GM21526 (cell line): ENCODE measurements at regions not wholly inside any gene's neighbourhood (a gene's known extent, or its start where the extent isn't known, plus 50 kb on each side); places are given as distances from the start of the nearest gene placed in this dataset.
A peak's percentile ranks its signal among the peaks of the same experiment; 100 is the strongest.

Source experiments
- ATAC-seq: cut with Tn5 transposase; IDR thresholded peaks from one replicate; pipeline ENCODE4 v1.9.1; 2021; ENCODE audit warnings: moderate library complexity; ENCODE audit not compliant: unreplicated experiment, low FRiP score

- peak; percentile 61 for ATAC-seq
These were observed 50.8 kb downstream of the RBM27 start for GRCh38 chr5:146254223-146254622.

- ATAC-seq = no peak
These were observed 65.5 kb upstream of the POU4F3 start for GRCh38 chr5:146273109-146273508.

GRCh38 chr5:146283344-146283761, 55.3 kb upstream of the POU4F3 start:
- ATAC-seq = no peak

GRCh38 chr5:146284016-146284415, 54.6 kb upstream of the POU4F3 start:
- no peak for ATAC-seq
